Transverse colon (tissue), 4 donors: ENCODE measurements at regions not wholly inside any gene's neighbourhood (a gene's known extent, or its start where the extent isn't known, plus 50 kb on each side); places are given as distances from the start of the nearest gene placed in this dataset.

Experiments used
- DNase-seq: peaks from one replicate; pipeline ENCODE4 v3.0.0-alpha.2; 2019
- H3K27ac ChIP-seq, 4 donors: fragments of 200-600 bp; sonication (generic); 2 replicates each; pipeline ENCODE4 v1.5.1; 2016 to 2018; ENCODE audit warnings: inconsistent platforms in 4 of 4
- H3K27me3 ChIP-seq: fragments of 200-600 bp; sonication (generic); 2 replicates; pipeline ENCODE4 v1.5.1; 2017; ENCODE audit warnings: inconsistent platforms
- H3K36me3 ChIP-seq, 4 donors: fragments of 200-600 bp; sonication (generic); 2 replicates each; pipeline ENCODE4 v1.5.1; 2017 to 2019; ENCODE audit warnings: inconsistent platforms in 4 of 4
- H3K4me1 ChIP-seq, 4 donors: fragments of 200-600 bp; sonication (generic); 2 replicates each; pipeline ENCODE4 v1.5.1; 2017 to 2020; ENCODE audit warnings: inconsistent platforms in 4 of 4
- H3K4me3 ChIP-seq, 4 donors: fragments of 200-600 bp; sonication (generic); 1 replicate in 1 of 4; 2 replicates in 3 of 4; pipeline versions ENCODE4 v1.5.1 to v1.6.1; 2017 to 2019; ENCODE audit warnings: inconsistent platforms in 4 of 4
- H3K9me3 ChIP-seq, 2 donors: fragments of 200-600 bp; sonication (generic); 2 replicates each; pipeline ENCODE4 v1.5.1; 2017 to 2019; ENCODE audit warnings: inconsistent platforms in 2 of 2
- EP300 ChIP-seq: sonication (generic); formaldehyde crosslinking; IDR thresholded peaks from one replicate; pipeline ENCODE4 v1.6.1; 2017; ENCODE audit warnings: antibody characterized with exemption, low read depth
- POLR2A ChIP-seq: fragments of 450-650 bp; IDR thresholded peaks from one replicate; pipeline ENCODE4 v1.6.1; 2016; ENCODE audit warnings: antibody characterized with exemption, mild to moderate bottlenecking, moderate library complexity
- POLR2AphosphoS5 ChIP-seq, 3 donors: sonication (generic); formaldehyde crosslinking; IDR thresholded peaks; one replicate each; pipeline ENCODE4 v1.6.1; 2016; ENCODE audit warnings: antibody characterized with exemption in 3 of 3
- WGBS, 2 donors: methylation state at CpG; one replicate each; pipeline ENCODE4 v1.1.5; 2018; ENCODE audit warnings: low coverage in 1 of 2; 5-methylcytosine and 5-hydroxymethylcytosine counted together
- in situ Hi-C, 4 donors: fragments of 200-750 bp; cut with MboI; loops; one replicate each; pipeline versions ENCODE4 v1.15.0 to v1.15.1; 2017; ENCODE audit warnings: low sequenced_read_pairs in 3 of 4, low pct_ligation_motif_present in 1 of 4, low pct_unique_long_range_greater_than_20kb in 1 of 4
- intact Hi-C: fragments of 100-400 bp; cut with DNase I; formaldehyde crosslinking; loops from one replicate; pipeline ENCODE4 v1.15.1; 2023; ENCODE audit warnings: low total_unique reads
- TF ChIP-seq, protein P1 (sequence below), 5 experiments: fragments of 200-600 bp in 3 of 5; fragments of 450-650 bp in 2 of 5; sonication (generic) in 3 of 5; IDR thresholded peaks; 1 replicate in 2 of 5; 2 replicates in 3 of 5; pipeline ENCODE4 v1.5.1; 2016 to 2017; ENCODE audit warnings: antibody characterized with exemption in 5 of 5, inconsistent platforms in 3 of 5, mild to moderate bottlenecking in 2 of 5, moderate library complexity in 1 of 5

- intact Hi-C loops (no loop called here), in situ Hi-C loops (no loop called here)
- no peak overlapping the region for H3K27ac ChIP-seq
Observed at GRCh38 chr3:25137606-25138005, 290.5 kb upstream of the RARB start.

GRCh38 chr3:25139267-25139666 is 288.8 kb upstream of the RARB start:
- Histone ChIP-seq H3K4me3 (no peak overlapping the region), H3K27ac (no peak overlapping the region), H3K36me3 (no peaks in the 10 kb centered on the region), H3K27me3 (no peaks in the 10 kb centered on the region), H3K4me1 (no peaks in the 10 kb centered on the region), H3K9me3 (no peaks in the 10 kb centered on the region)
- in situ Hi-C loops (no loop called here), intact Hi-C loops (no loop called here)
- WGBS, 2 donors: 67% methylated on average over 1 of the region's 1 CpG; no CpG with 5 or more reads in 1 of the 2 donors
- no peak for TF ChIP-seq POLR2A
- TF ChIP-seq EP300: no peak
- TF ChIP-seq POLR2AphosphoS5 (IDR thresholded peaks at IDR 0.05): no peak
- TF ChIP-seq, protein P1, sequence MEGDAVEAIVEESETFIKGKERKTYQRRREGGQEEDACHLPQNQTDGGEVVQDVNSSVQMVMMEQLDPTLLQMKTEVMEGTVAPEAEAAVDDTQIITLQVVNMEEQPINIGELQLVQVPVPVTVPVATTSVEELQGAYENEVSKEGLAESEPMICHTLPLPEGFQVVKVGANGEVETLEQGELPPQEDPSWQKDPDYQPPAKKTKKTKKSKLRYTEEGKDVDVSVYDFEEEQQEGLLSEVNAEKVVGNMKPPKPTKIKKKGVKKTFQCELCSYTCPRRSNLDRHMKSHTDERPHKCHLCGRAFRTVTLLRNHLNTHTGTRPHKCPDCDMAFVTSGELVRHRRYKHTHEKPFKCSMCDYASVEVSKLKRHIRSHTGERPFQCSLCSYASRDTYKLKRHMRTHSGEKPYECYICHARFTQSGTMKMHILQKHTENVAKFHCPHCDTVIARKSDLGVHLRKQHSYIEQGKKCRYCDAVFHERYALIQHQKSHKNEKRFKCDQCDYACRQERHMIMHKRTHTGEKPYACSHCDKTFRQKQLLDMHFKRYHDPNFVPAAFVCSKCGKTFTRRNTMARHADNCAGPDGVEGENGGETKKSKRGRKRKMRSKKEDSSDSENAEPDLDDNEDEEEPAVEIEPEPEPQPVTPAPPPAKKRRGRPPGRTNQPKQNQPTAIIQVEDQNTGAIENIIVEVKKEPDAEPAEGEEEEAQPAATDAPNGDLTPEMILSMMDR (IDR thresholded peaks at IDR 0.05): no peak
- no peak for DNase-seq

More at GRCh38 chr3:25137606-25138005, 290.5 kb upstream of the RARB start:
- Histone ChIP-seq H3K4me3 (no peak overlapping the region), H3K27me3 (no peaks in the 10 kb centered on the region), H3K9me3 (no peaks in the 10 kb centered on the region), H3K36me3 (no peaks in the 10 kb centered on the region), H3K4me1 (no peaks in the 10 kb centered on the region)
- DNase-seq: no peak
- TF ChIP-seq POLR2A: no peak
- TF ChIP-seq EP300: no peak
- no peak for TF ChIP-seq POLR2AphosphoS5 (IDR thresholded peaks at IDR 0.05)
- TF ChIP-seq, protein P1 (IDR thresholded peaks at IDR 0.05): no peak
- 93 to 100% methylated on average over 2 of the region's 2 CpGs for WGBS, 2 donors

DNA sequence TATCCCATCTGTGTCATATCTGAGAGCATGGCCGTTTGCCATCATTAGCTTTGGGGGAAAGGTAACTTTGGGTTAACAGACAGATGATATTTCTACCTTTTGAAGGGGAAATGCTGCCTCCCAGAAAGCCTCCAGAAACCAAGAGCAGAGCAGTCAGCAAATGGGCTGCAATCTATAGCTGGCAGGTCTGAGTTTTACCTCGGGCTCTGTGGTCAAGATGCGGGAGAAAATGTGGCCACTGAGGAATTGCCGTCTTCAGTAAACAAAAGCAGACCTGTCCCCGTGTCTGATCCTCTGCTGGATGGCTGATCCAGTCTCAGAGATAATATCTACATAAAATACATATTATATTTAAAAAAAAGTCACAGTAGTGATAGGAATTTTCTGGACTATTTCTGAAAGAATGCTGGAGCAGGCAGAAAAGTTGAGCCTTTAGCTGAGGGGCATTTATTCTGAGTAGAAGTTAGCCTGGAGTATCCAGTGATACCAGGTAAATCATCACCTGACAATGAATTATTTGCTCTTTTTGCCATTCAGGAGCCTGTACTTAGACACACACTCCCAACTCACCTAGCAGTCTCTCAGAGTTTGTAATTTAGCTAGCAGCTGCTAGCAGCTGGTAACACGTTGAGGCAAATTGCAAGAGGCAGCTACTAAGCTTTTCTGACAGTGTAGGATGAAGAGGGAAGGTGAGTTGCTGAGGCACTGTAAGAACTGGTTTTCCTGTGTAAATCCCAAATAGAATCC is 285.3 kb upstream of the RARB start:
- 64 to 69% methylated on average over 4 to 6 of the region's 6 CpGs for WGBS, 2 donors

GRCh38 chr3:25143356-25144025 is 284.6 kb upstream of the RARB start:
- H3K9me3 ChIP-seq: no peaks in the 10 kb centered on the region
- H3K27me3 ChIP-seq: no peaks in the 10 kb centered on the region
- no peak overlapping the region for H3K27ac ChIP-seq
- no peak for TF ChIP-seq POLR2AphosphoS5 (IDR thresholded peaks at IDR 0.05)
- no peak for TF ChIP-seq EP300
- no peak for TF ChIP-seq POLR2A
- TF ChIP-seq, protein P1 (IDR thresholded peaks at IDR 0.05): no peak
- H3K36me3 ChIP-seq: no peaks in the 10 kb centered on the region
- no peak overlapping the region for H3K4me3 ChIP-seq
- 69 to 100% methylated on average over 1 to 5 of the region's 5 CpGs for WGBS, 2 donors
- no peaks in the 10 kb centered on the region for H3K4me1 ChIP-seq
- in situ Hi-C loops (no loop called here), intact Hi-C loops (no loop called here)
- DNase-seq: no peak

More for the DNA sequence above, 285.3 kb upstream of the RARB start:
- no peak for TF ChIP-seq POLR2AphosphoS5 (IDR thresholded peaks at IDR 0.05)
- no peak for TF ChIP-seq EP300
- no peak for TF ChIP-seq POLR2A
- TF ChIP-seq, protein P1 (IDR thresholded peaks at IDR 0.05): no peak
- DNase-seq: no peak
- no peaks in the 10 kb centered on the region for H3K36me3 ChIP-seq
- H3K27ac ChIP-seq: no peak overlapping the region
- in situ Hi-C loops (no loop called here), intact Hi-C loops (no loop called here)
- H3K27me3 ChIP-seq: no peaks in the 10 kb centered on the region
- H3K4me3 ChIP-seq: no peak overlapping the region
- no peaks in the 10 kb centered on the region for H3K4me1 ChIP-seq
- H3K9me3 ChIP-seq: no peaks in the 10 kb centered on the region
